ENCODE measurements at regions not wholly inside any gene's neighbourhood (a gene's known extent, or its start where the extent isn't known, plus 50 kb on each side); places are given as distances from the start of the nearest gene placed in this dataset.
A peak's percentile ranks its signal among the peaks of the same experiment; 100 is the strongest.
"Not testable (repeated sequence)": the region's sequence is repeated elsewhere in the genome, so short reads cannot be mapped to it uniquely, and the experiment has no call there.

- Mint-ChIP-seq H3K27me3 (peaks cover 12% of the 10 kb centered on the region), H3K4me1 (peaks cover 5% of the 10 kb centered on the region), H3K36me3 (no peaks in the 10 kb centered on the region), H3K4me3 (no peak overlapping the region), H3K27ac (no peak overlapping the region), H3K9me3 (no peaks in the 10 kb centered on the region)
- CTCF ChIA-PET = no interaction called here
- no peak for DNase-seq
Measured at GRCh38 chr7:65453341-65454030, 79.8 kb downstream of the ZNF92 start.

- H3K4me1 Mint-ChIP-seq = peaks cover 3% of the 10 kb centered on the region
- CTCF ChIA-PET = no interaction called here
- H3K27me3 Mint-ChIP-seq = peaks cover 12% of the 10 kb centered on the region
- no peak for DNase-seq
- H3K27ac Mint-ChIP-seq = no peak overlapping the region
- no peaks in the 10 kb centered on the region for H3K9me3 Mint-ChIP-seq
- H3K36me3 Mint-ChIP-seq = no peaks in the 10 kb centered on the region
- H3K4me3 Mint-ChIP-seq = no peak overlapping the region
Measured at GRCh38 chr7:65454469-65454868, 80.8 kb downstream of the ZNF92 start.

DNA sequence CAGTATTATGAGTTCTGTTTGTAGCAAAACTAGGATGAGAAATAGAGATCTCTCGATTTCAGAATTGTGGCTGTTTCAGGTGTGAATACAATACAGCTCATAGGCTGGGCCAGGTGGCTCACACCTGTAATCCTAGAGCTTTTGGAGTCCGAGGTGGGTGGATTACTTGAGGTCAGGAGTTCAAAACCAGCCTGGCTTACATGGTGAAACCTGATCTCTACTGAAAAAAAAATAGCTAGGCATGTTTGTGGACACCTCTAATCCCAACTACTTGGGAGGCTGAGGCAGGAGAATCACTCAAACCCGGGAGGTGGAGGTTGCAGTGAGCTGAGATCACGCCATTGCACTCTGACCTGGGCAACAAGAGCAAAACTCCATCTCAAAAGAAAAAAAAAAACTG, 81.4 kb downstream of the ZNF92 start:
- H3K27ac Mint-ChIP-seq, CTCF ChIA-PET, H3K36me3 Mint-ChIP-seq, H3K4me3 Mint-ChIP-seq, DNase-seq, H3K4me1 Mint-ChIP-seq, H3K9me3 Mint-ChIP-seq: not testable (repeated sequence)
- peaks cover 12% of the 10 kb centered on the region for H3K27me3 Mint-ChIP-seq

GRCh38 chr7:65457705-65458104, 84.0 kb downstream of the ZNF92 start:
- H3K4me3 Mint-ChIP-seq = no peak overlapping the region
- H3K36me3 Mint-ChIP-seq = no peaks in the 10 kb centered on the region
- H3K27ac Mint-ChIP-seq = no peak overlapping the region
- CTCF ChIA-PET = no interaction called here
- H3K27me3 Mint-ChIP-seq = peaks cover 12% of the 10 kb centered on the region
- no peak for DNase-seq
- no peaks in the 10 kb centered on the region for H3K4me1 Mint-ChIP-seq
- no peaks in the 10 kb centered on the region for H3K9me3 Mint-ChIP-seq

- Mint-ChIP-seq H3K4me3 (no peak overlapping the region), H3K9me3 (no peaks in the 10 kb centered on the region), H3K4me1 (no peaks in the 10 kb centered on the region), H3K27me3 (peaks cover 4% of the 10 kb centered on the region), H3K27ac (no peak overlapping the region), H3K36me3 (no peaks in the 10 kb centered on the region)
- CTCF ChIA-PET = no interaction called here
- DNase-seq = no peak
Measured at GRCh38 chr7:65459438-65459837, 85.8 kb downstream of the ZNF92 start.

DNA sequence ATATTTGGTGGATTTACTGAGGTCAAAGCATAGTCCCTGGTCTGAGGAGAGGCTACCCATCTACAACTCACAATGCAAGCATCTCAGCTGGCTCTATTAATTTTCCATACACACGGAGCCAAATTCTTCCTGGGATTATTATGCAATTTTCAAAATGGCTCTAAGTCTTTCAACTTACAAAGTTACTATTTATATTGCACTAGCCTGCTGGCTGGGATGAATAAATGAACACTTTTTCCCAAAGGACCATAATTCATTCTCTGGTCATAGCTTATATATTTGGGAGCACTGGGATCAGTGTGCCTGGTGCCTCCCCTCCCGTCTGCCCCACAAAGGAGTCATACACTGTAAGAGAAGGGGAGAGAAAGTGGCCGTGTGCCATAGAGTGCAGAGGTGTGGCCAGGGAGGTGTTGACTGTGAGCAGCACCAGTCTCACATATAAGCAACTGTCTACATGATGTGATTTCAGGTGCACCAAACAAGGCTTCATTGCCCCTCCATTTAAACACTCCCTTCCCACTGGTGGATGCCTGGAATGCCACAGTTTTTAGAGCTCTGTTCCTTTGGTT, 88.6 kb downstream of the ZNF92 start:
- H3K27ac Mint-ChIP-seq = no peak overlapping the region
- H3K4me1 Mint-ChIP-seq = no peaks in the 10 kb centered on the region
- no peak for DNase-seq
- H3K27me3 Mint-ChIP-seq = no peaks in the 10 kb centered on the region
- H3K9me3 Mint-ChIP-seq = peaks cover 4% of the 10 kb centered on the region
- no peak overlapping the region for H3K4me3 Mint-ChIP-seq
- CTCF ChIA-PET = no interaction called here
- no peaks in the 10 kb centered on the region for H3K36me3 Mint-ChIP-seq

DNA sequence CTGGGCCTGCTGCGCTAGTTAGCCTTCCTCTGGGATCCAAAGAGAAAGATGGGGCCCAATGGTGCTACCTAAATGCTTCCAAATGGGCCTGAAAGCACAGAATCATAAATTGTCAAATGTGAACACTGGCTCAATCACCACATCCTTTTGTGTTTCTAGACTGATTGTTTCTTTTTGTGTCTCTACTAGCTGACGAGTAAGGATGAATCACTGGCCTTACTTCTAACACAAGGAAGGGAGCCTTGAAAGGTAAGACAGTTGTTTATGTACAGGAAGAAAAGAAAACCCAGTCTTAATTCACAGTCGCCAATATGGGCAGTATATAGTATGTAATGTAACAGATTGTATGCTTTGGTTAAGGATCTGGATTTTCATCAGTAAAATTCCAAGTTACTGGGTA, 89.5 kb downstream of the ZNF92 start:
- Mint-ChIP-seq H3K27me3 (no peaks in the 10 kb centered on the region), H3K4me1 (no peaks in the 10 kb centered on the region), H3K4me3 (no peak overlapping the region), H3K9me3 (peaks cover 9% of the 10 kb centered on the region), H3K27ac (no peak overlapping the region), H3K36me3 (no peaks in the 10 kb centered on the region)
- DNase-seq = no peak
- CTCF ChIA-PET = no interaction called here

DNA sequence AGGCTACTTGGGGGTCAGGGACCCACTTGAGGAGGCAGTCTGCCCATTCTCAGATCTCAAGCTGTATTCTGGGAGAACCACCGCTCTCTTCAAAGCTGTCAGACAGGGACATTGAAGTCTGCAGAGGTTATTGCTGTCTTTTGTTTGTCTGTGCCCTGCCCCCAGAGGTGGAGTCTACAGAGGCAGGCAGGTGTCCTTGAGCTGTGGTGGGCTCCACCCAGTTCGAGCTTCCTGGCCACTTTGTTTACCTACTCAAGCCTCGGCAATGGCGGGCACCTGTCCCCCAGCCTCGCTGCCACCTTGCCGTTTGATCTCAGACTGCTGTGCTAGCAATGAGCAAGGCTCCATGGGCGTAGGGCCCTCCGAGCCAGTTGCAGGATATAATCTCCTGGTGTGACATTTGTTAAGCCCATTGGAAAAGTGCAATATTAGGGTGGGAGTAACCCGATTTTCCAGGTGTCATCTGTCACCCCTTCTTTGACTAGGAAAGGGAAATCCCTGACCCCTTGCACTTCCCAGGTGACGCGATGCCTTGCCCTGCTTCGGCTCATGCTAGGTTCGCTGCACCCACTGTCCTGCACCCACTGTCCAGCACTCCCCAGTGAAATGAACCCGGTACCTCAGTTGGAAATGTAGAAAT, 96.4 kb downstream of the ZNF92 start:
- CTCF ChIA-PET = interaction anchor here (0.9 kb wide), 1 partner anchor 8 kb away, joined by 5 read pairs; no protein-coding TSS in a partner anchor
- H3K36me3 Mint-ChIP-seq, H3K4me3 Mint-ChIP-seq, DNase-seq, H3K27ac Mint-ChIP-seq, H3K27me3 Mint-ChIP-seq: not testable (repeated sequence)
- Mint-ChIP-seq H3K4me1 (peaks cover 20% of the 10 kb centered on the region), H3K9me3 (peaks cover 26% of the 10 kb centered on the region)

GRCh38 chr7:65471587-65471986, 97.9 kb downstream of the ZNF92 start:
- Mint-ChIP-seq H3K4me1 (peaks cover 36% of the 10 kb centered on the region), H3K36me3 (peaks cover 15% of the 10 kb centered on the region), H3K4me3 (no peak overlapping the region), H3K27me3 (no peaks in the 10 kb centered on the region), H3K9me3 (peaks cover 35% of the 10 kb centered on the region), H3K27ac (no peak overlapping the region)
- CTCF ChIA-PET = no interaction called here
- DNase-seq = no peak

- H3K4me3 Mint-ChIP-seq = no peak overlapping the region
- DNase-seq = no peak
- peaks cover 45% of the 10 kb centered on the region for H3K9me3 Mint-ChIP-seq
- H3K27ac Mint-ChIP-seq = peak overlapping the region; percentile 88
- peaks cover 1% of the 10 kb centered on the region for H3K27me3 Mint-ChIP-seq
- peaks cover 38% of the 10 kb centered on the region for H3K36me3 Mint-ChIP-seq
- CTCF ChIA-PET = no interaction called here
- peaks cover 51% of the 10 kb centered on the region for H3K4me1 Mint-ChIP-seq
Measured at GRCh38 chr7:65475040-65475726, 101.5 kb downstream of the ZNF92 start.

DNA sequence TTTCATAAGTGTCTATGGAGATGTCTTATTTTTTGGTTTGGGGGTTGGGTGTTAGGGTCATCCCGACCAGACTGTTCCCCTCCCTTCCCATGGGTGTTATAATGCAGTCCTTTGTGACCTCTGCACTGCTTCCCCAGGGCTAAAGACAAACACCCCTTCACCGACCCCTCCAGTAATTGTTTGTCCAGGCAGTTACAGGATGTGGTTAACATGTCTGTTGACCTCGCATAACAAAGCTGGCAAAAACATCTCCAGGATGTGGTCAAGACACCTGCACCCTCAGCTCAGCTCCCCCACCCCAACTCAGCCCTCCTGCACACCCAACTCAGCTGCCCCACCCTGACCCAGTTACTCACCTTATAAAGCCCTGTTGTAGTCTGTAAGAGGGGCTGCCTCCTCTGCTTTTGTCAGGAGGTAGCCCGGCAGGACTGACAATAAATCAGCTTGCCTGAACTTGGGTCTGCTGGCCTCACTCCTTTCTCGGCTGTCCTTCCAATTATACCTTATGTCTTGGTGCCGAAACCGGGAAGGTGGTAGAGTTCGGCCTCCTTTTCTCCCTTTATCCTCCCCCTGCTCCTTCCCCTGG, 102.2 kb downstream of the ZNF92 start:
- peak; percentile 57 for DNase-seq
- Mint-ChIP-seq H3K36me3 (peaks cover 42% of the 10 kb centered on the region), H3K4me1 (peaks cover 52% of the 10 kb centered on the region), H3K27ac (peak overlapping the region; percentile 88), H3K9me3 (peaks cover 44% of the 10 kb centered on the region), H3K27me3 (peaks cover 4% of the 10 kb centered on the region), H3K4me3 (peak overlapping the region; percentile 44)
- CTCF ChIA-PET = no interaction called here

DNA sequence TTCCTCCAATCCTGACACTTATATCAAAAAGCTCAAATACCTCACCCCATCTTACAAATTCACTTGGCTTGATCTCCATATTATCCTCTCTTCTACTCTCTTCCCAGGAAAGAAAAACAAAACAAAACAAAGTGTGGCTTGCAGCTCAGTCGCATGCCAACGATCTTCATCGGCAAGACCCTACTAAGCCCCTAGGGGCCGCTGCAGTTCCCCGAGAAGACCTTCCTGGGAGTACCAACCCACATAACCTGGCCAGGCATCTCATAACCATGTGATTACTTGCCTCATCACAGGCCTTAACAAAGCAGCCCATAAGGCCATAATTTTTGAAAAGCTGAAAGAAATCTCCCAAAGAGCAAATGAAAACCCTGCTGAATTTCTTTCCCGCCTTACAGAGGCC, 103.7 kb downstream of the ZNF92 start:
- no peak for DNase-seq
- Mint-ChIP-seq H3K36me3 (peaks cover 42% of the 10 kb centered on the region), H3K27me3 (peaks cover 4% of the 10 kb centered on the region), H3K4me3 (no peak overlapping the region), H3K27ac (peak overlapping the region; percentile 88), H3K4me1 (peaks cover 52% of the 10 kb centered on the region), H3K9me3 (peaks cover 50% of the 10 kb centered on the region)
- CTCF ChIA-PET = no interaction called here

- CTCF ChIA-PET = no interaction called here
- Mint-ChIP-seq H3K27me3 (peaks cover 3% of the 10 kb centered on the region), H3K4me3 (no peak overlapping the region), H3K9me3 (peaks cover 28% of the 10 kb centered on the region), H3K36me3 (peaks cover 5% of the 10 kb centered on the region), H3K27ac (no peak overlapping the region), H3K4me1 (no peaks in the 10 kb centered on the region)
- no peak for DNase-seq
Measured at GRCh38 chr7:65489260-65489767, 115.7 kb downstream of the ZNF92 start.

DNA sequence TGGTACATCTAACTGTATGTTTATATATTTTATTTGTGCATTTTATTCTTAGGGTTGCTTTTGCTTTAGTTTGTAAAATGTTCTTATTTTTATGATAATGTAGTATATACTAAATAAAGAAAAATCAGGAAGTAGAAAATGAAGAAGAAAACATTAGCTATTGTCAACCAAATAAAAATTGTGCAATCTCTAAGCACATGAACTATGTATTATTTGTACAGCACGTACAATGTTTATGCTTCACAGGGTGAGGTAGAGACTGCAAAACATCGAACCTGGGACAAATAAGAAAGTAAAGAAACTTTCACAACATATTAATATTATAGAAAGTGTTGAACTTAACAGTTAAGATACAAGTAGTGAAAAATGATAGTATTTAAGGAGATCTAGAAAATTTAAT, 123.0 kb downstream of the ZNF92 start:
- H3K4me1 Mint-ChIP-seq, H3K4me3 Mint-ChIP-seq, CTCF ChIA-PET, H3K27me3 Mint-ChIP-seq, DNase-seq, H3K27ac Mint-ChIP-seq, H3K36me3 Mint-ChIP-seq, H3K9me3 Mint-ChIP-seq: not testable (repeated sequence)

Measured in activated naive CD4-positive, alpha-beta T cell treated with anti-CD3 and anti-CD28 coated beads, Interleukin-2, amount 10 ng/mL, durations not matched to agents 7 days and 5 days (primary cell).